Superior temporal gyrus (tissue), 1 donor: ENCODE measurements at regions not wholly inside any gene's neighbourhood (a gene's known extent, or its start where the extent isn't known, plus 50 kb on each side); places are given as distances from the start of the nearest gene placed in this dataset.

ENCODE experiments used
- DNase-seq: peaks from one replicate; pipeline ENCODE4 v3.0.0-alpha.2; 2016; ENCODE audit errors: extremely low spot score

DNA sequence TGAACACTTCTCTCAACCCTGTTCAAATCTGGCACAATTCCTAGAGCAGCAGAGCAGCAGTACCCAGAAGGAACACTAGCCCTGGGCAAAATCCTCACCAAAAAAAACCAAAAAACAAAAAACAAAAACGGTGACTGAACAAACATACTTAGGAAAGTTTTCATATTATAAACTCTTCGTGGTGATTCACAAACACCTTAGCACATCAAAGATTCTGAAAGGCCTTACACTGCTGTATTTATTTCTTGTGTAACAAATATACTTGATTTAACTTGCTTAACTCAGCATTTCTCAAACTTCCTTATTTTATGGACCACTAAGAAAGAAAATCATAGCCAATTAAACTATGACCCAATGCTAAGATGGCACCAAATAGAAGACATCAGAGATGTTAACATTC is 57.8 kb upstream of the RREB1 start:
- DNase-seq, result no peak

DNA sequence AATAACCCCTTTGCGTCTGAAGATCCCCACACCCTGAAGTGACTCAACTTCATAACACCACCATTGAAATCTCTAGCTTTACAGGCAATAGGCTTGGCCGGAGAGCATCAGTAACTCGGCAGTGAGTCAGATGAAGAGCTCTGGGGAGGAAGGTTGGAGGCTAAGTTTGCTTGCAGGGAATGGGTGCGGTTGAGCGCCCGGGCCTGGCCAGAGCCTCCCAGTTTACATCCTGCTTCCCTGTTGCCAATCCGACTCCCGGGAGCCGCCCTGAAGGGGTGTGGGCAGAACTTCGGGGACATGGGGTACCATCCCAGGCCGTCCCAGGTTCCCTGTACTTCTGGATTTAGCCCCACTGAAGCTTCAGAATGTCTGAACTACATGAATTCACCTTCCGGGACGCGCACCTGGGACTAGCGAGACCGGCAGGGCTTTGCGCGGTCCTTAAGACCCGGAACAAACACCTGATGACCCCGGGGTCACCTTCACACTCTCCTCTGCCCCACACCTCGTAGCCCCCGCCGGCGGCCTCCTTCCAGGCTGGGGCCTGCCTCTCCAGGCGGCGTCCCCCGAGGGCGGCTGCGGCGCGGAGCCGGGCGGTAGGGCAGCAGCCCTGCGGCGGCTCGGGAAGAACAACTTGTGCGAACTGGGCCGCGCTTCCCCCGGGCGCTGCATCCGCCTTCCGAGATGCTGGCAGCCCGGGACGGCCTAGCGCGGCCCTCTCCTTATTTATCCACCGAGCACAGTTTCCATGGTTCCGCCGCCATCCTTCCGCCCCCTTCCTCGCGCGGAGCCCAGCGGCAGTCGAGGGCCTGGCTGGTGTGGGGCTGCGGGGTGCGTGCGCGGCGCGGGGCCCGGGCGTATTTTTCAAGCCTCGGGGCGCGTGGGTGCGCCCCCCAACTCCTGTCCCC is 56.6 kb upstream of the RREB1 start:
- DNase-seq, result no peak

DNA sequence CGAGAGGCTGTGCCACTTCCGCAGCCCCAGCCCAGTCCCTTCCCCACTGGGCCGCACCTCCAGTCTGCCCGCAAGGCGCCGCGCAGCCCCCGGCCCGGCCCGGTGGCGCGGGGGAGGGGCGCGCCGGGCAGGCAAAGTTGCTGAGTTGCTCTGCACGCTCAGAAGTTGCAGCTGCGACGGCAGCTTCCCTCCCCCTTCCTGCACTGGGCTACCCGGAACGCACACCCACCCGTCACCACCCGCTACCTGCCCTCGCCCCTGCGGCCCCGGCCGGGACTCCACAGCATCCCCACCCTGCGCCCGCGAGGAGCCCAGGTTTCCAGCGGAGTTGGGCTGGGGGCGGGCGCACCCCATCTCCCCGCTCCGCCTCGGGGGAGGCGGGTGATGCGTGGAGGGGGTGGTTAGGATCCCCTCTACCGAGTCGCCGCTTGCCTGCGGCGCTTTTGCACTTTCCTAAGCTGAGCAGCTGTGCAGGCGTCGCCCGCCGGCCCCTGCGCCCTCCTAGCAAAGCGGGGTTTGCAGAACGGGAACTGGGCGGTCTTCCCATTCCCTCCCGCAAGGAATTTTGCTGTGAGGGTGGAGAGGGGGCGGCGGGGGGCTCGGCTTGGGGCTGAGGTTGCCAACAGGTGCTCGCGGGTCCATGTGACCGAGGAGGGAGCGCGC is 55.9 kb upstream of the RREB1 start:
- no peak for DNase-seq

- DNase-seq, result peak; percentile 45
These were observed 55.2 kb upstream of the RREB1 start for GRCh38 chr6:7052443-7053011.

GRCh38 chr6:7053125-7053774 is 54.5 kb upstream of the RREB1 start:
- DNase-seq, result no peak
